Caco-2 (cell line): ENCODE measurements at regions not wholly inside any gene's neighbourhood (a gene's known extent, or its start where the extent isn't known, plus 50 kb on each side); places are given as distances from the start of the nearest gene placed in this dataset.

Source experiments
- BruUV-seq: library from RNA; stranded (reverse); fragments of 400-500 nt; replicated peaks from 2 replicates; lab custom pipeline; 2021; lab: Mats Ljungman, UMichigan
- CTCF ChIA-PET: fragments of 300-600 bp; sonication (Branson Sonifier 250); formaldehyde crosslinking; loops from one replicate; lab custom pipeline; 2022; ENCODE audit warnings: antibody characterized with exemption; lab: Charles Lee
- POLR2A ChIA-PET: fragments of 300-600 bp; sonication (Branson Sonifier 250); formaldehyde crosslinking; loops from one replicate; lab custom pipeline; 2022; ENCODE audit warnings: antibody characterized with exemption; lab: Charles Lee
- DNase-seq, 2 experiments: peaks; one replicate each; pipeline versions ENCODE4 v3.0.0 to v3.0.0-alpha.2; 2020 to 2022
- H3K27me3 ChIP-seq: replicated peaks from 2 replicates; pipeline ENCODE4 v1.6.0; 2011; ENCODE audit warnings: low read length; ENCODE audit not compliant: control insufficient read depth, insufficient read depth
- H3K36me3 ChIP-seq: 2 replicates; pipeline ENCODE4 v1.5.1; 2011; ENCODE audit warnings: low read length; ENCODE audit not compliant: control insufficient read depth, insufficient read depth
- H3K4me1 ChIP-seq: fragments of 250-450 bp; sonication (Bioruptor Pico); 2 replicates; pipeline ENCODE4 v1.5.1; 2020; ENCODE audit warnings: mild to moderate bottlenecking
- H3K4me3 ChIP-seq: 2 replicates; pipeline ENCODE4 v1.5.1; 2011; ENCODE audit warnings: low read depth, mild to moderate bottlenecking, control low read depth, low read length
- H3K9me3 ChIP-seq: fragments of 250-450 bp; sonication (Bioruptor Pico); 2 replicates; pipeline ENCODE4 v1.5.1; 2020; ENCODE audit warnings: mild to moderate bottlenecking, moderate library complexity
- H3K27ac Mint-ChIP-seq: one replicate; pipeline ENCODE4 v1.8.0; 2022; ENCODE audit warnings: mixed read lengths; ENCODE audit not compliant: unreplicated experiment
- H3K27me3 Mint-ChIP-seq: one replicate; pipeline ENCODE4 v1.8.0; 2022; ENCODE audit warnings: mixed read lengths; ENCODE audit not compliant: insufficient read depth, unreplicated experiment
- H3K36me3 Mint-ChIP-seq: one replicate; pipeline ENCODE4 v1.8.0; 2022; ENCODE audit warnings: mild to moderate bottlenecking, mixed read lengths; ENCODE audit not compliant: insufficient read depth, unreplicated experiment
- H3K4me1 Mint-ChIP-seq: one replicate; pipeline ENCODE4 v1.8.0; 2022; ENCODE audit warnings: low read depth, mixed read lengths; ENCODE audit not compliant: unreplicated experiment
- H3K4me3 Mint-ChIP-seq: one replicate; pipeline ENCODE4 v1.8.0; 2022; ENCODE audit warnings: mild to moderate bottlenecking, moderate library complexity, mixed read lengths; ENCODE audit not compliant: unreplicated experiment
- H3K9me3 Mint-ChIP-seq: one replicate; pipeline ENCODE4 v1.8.0; 2022; ENCODE audit warnings: mixed read lengths; ENCODE audit not compliant: unreplicated experiment
- CTCF ChIP-seq, 2 experiments: fragments of 200-600 bp in 1 of 2; IDR thresholded peaks; 1 replicate in 1 of 2; 2 replicates in 1 of 2; pipeline versions ENCODE4 v1.5.1 to v1.8.0; 2011 to 2022; ENCODE audit warnings: antibody characterized with exemption in 1 of 2, control low read depth in 1 of 2, inconsistent platforms in 1 of 2, low read depth in 1 of 2, low read length in 1 of 2, mild to moderate bottlenecking in 1 of 2, moderate library complexity in 1 of 2; ENCODE audit not compliant: insufficient read depth in 1 of 2, severe bottlenecking in 1 of 2, unreplicated experiment in 1 of 2
- intact Hi-C: fragments of 100-400 bp; cut with micrococcal nuclease; formaldehyde crosslinking; loops from one replicate; pipeline ENCODE4 v1.10.0; 2022; ENCODE audit not compliant: unreplicated experiment

DNA sequence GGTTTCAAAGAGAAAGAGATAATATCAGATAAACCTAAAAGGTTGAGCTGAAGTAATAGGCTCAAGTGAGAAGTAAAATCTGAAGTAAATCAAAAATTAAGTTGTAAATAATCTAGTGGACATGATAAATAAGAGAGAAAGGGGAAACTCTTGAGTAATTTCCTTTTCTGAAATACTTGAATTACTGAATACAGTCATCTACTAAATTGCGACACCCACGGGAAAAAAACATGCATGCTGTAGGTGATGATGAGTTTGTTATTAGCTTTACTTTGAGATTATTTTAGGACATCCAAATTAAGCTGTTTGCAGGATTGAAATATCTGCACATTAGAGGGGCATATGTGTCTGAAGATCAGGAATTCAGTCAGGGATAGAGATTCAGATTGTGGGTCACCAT lies 50.0 kb upstream of the CARD18 start:
- POLR2A ChIA-PET, result no interaction called here
- H3K27me3 Mint-ChIP-seq, result no peaks in the 10 kb centered on the region
- no peak overlapping the region for H3K27ac Mint-ChIP-seq
- no peaks in the 10 kb centered on the region for H3K36me3 Mint-ChIP-seq
- H3K4me3 Mint-ChIP-seq, result no peak overlapping the region
- no peaks in the 10 kb centered on the region for H3K36me3 ChIP-seq
- no peaks in the 10 kb centered on the region for H3K9me3 ChIP-seq
- no peak for TF ChIP-seq CTCF (IDR thresholded peaks at IDR 0.05; ENCODE audit: insufficient read depth in 1 of 2, low read depth in 1 of 2, low read length in 1 of 2, severe bottlenecking in 1 of 2, unreplicated experiment in 1 of 2)
- intact Hi-C loops, result no loop called here
- BruUV-seq, result no TSS peak
- H3K4me1 Mint-ChIP-seq, result peaks cover 6% of the 10 kb centered on the region
- peaks cover 12% of the 10 kb centered on the region for H3K9me3 Mint-ChIP-seq
- no peaks in the 10 kb centered on the region for H3K27me3 ChIP-seq
- DNase-seq, result no peak
- no peaks in the 10 kb centered on the region for H3K4me1 ChIP-seq
- CTCF ChIA-PET, result interaction anchor here (0.6 kb wide), 1 partner anchor 335 kb away, joined by 3 read pairs; no protein-coding TSS in a partner anchor
- no peak overlapping the region for H3K4me3 ChIP-seq
